IPS DF 19.7 (cell line): ENCODE measurements at regions not wholly inside any gene's neighbourhood (a gene's known extent, or its start where the extent isn't known, plus 50 kb on each side); places are given as distances from the start of the nearest gene placed in this dataset.
"Not testable (repeated sequence)": the region's sequence is repeated elsewhere in the genome, so short reads cannot be mapped to it uniquely, and the experiment has no call there.

Experiments used
- DNase-seq: peaks from one replicate; pipeline ENCODE4 v3.0.0-alpha.2; 2013; ENCODE audit warnings: low read depth, low spot score

GRCh38 chr4:58063404-58064160, 953.4 kb upstream of the IGFBP7 start:
- no peak for DNase-seq

- DNase-seq, result peak; percentile 28
Observed at GRCh38 chr4:58061967-58062366, 951.8 kb upstream of the IGFBP7 start.

- DNase-seq, result no peak
Observed at GRCh38 chr4:58050439-58050838, 940.3 kb upstream of the IGFBP7 start.

GRCh38 chr4:58048491-58048890, 938.3 kb upstream of the IGFBP7 start:
- no peak for DNase-seq

- DNase-seq, result no peak
Observed at GRCh38 chr4:58042176-58042575, 932.0 kb upstream of the IGFBP7 start.

- no peak for DNase-seq
Observed at GRCh38 chr4:57993944-57994343, 883.8 kb upstream of the IGFBP7 start.

GRCh38 chr4:57989430-57989829, 879.2 kb upstream of the IGFBP7 start:
- no peak for DNase-seq

GRCh38 chr4:57985161-57985560, 875.0 kb upstream of the IGFBP7 start:
- no peak for DNase-seq

- DNase-seq, result no peak
Observed at GRCh38 chr4:57981123-57981522, 870.9 kb upstream of the IGFBP7 start.

- DNase-seq, result no peak
Observed at GRCh38 chr4:57974821-57975220, 864.6 kb upstream of the IGFBP7 start.

GRCh38 chr4:57973819-57974218, 863.6 kb upstream of the IGFBP7 start:
- DNase-seq, result no peak

- DNase-seq, result no peak
Observed at GRCh38 chr4:57971261-57971660, 861.1 kb upstream of the IGFBP7 start.

- no peak for DNase-seq
Observed at GRCh38 chr4:57966987-57967760, 857.0 kb upstream of the IGFBP7 start.

GRCh38 chr4:57965431-57965830, 855.2 kb upstream of the IGFBP7 start:
- DNase-seq, result not testable (repeated sequence)

GRCh38 chr4:57945298-57945697, 835.1 kb upstream of the IGFBP7 start:
- DNase-seq, result no peak

- no peak for DNase-seq
Observed at GRCh38 chr4:57943682-57944081, 833.5 kb upstream of the IGFBP7 start.

GRCh38 chr4:57937326-57937725, 827.1 kb upstream of the IGFBP7 start:
- DNase-seq, result not testable (repeated sequence)

- peak; percentile 7 for DNase-seq
Observed at GRCh38 chr4:57926311-57926710, 816.1 kb upstream of the IGFBP7 start.

- DNase-seq, result no peak
Observed at GRCh38 chr4:57924951-57925350, 814.8 kb upstream of the IGFBP7 start.

- no peak for DNase-seq
Observed at GRCh38 chr4:57916479-57916878, 806.3 kb upstream of the IGFBP7 start.

GRCh38 chr4:57911203-57911602, 801.0 kb upstream of the IGFBP7 start:
- no peak for DNase-seq

- DNase-seq, result no peak
Observed at GRCh38 chr4:57910151-57910550, 800.0 kb upstream of the IGFBP7 start.

GRCh38 chr4:57905965-57906364, 795.8 kb upstream of the IGFBP7 start:
- DNase-seq, result no peak
